Sigmoid colon (tissue), 6 donors: ENCODE measurements at regions not wholly inside any gene's neighbourhood (a gene's known extent, or its start where the extent isn't known, plus 50 kb on each side); places are given as distances from the start of the nearest gene placed in this dataset.
"Not testable (repeated sequence)": the region's sequence is repeated elsewhere in the genome, so short reads cannot be mapped to it uniquely, and the experiment has no call there.

Source experiments
- DNase-seq: peaks from one replicate; pipeline ENCODE4 v3.0.0-alpha.2; 2019
- H3K27ac ChIP-seq, 4 donors: fragments of 200-600 bp; sonication (generic); one replicate each; pipeline ENCODE4 v1.5.1; 2016 to 2019; ENCODE audit warnings: mild to moderate bottlenecking in 1 of 4
- H3K27me3 ChIP-seq, 3 donors: fragments of 200-600 bp; sonication (generic); one replicate each; pipeline ENCODE4 v1.5.1; 2019; ENCODE audit warnings: mild to moderate bottlenecking in 1 of 3
- H3K36me3 ChIP-seq, 4 donors: fragments of 200-600 bp; sonication (generic); one replicate each; pipeline ENCODE4 v1.5.1; 2016 to 2019
- H3K4me1 ChIP-seq, 4 donors: fragments of 200-600 bp; sonication (generic); one replicate each; pipeline ENCODE4 v1.5.1; 2017 to 2019
- H3K4me3 ChIP-seq, 4 donors: fragments of 200-600 bp; sonication (generic); one replicate each; pipeline ENCODE4 v1.5.1; 2017 to 2019; ENCODE audit warnings: mild to moderate bottlenecking in 2 of 4, moderate library complexity in 1 of 4
- H3K9me3 ChIP-seq, 4 donors: fragments of 200-600 bp in 3 of 4; sonication (generic) in 3 of 4; one replicate each; pipeline versions ENCODE4 v1.5.1 to v1.6.1; 2013 to 2019
- CTCF ChIP-seq, 4 experiments: fragments of 450-650 bp in 3 of 4; fragments of 200-600 bp in 1 of 4; IDR thresholded peaks; one replicate each; pipeline ENCODE4 v1.5.1; 2016 to 2019; ENCODE audit warnings: antibody characterized with exemption in 4 of 4, mild to moderate bottlenecking in 3 of 4, moderate library complexity in 2 of 4
- EP300 ChIP-seq, 4 donors: sonication (generic); formaldehyde crosslinking; IDR thresholded peaks; one replicate each; pipeline ENCODE4 v1.6.1; 2017; ENCODE audit warnings: antibody characterized with exemption in 4 of 4
- POLR2A ChIP-seq, 2 donors: fragments of 450-650 bp; IDR thresholded peaks; one replicate each; pipeline ENCODE4 v1.6.1; 2016; ENCODE audit warnings: antibody characterized with exemption in 2 of 2, mild to moderate bottlenecking in 2 of 2, moderate library complexity in 2 of 2
- POLR2AphosphoS5 ChIP-seq, 4 donors: sonication (generic); formaldehyde crosslinking; IDR thresholded peaks; one replicate each; pipeline ENCODE4 v1.6.1; 2017; ENCODE audit warnings: antibody characterized with exemption in 4 of 4
- WGBS, 2 donors: extraction: QIAGEN DNeasy Blood & Tissue Kit; methylation state at CpG; one replicate each; pipeline ENCODE4 v1.1.7; 2013; 5-methylcytosine and 5-hydroxymethylcytosine counted together
- intact Hi-C: fragments of 100-400 bp; cut with DNase I; formaldehyde crosslinking; loops from one replicate; pipeline ENCODE4 v1.15.1; 2023
- donor health status: healthy with polysubstance abuse.
- donor health status: healthy.

DNA sequence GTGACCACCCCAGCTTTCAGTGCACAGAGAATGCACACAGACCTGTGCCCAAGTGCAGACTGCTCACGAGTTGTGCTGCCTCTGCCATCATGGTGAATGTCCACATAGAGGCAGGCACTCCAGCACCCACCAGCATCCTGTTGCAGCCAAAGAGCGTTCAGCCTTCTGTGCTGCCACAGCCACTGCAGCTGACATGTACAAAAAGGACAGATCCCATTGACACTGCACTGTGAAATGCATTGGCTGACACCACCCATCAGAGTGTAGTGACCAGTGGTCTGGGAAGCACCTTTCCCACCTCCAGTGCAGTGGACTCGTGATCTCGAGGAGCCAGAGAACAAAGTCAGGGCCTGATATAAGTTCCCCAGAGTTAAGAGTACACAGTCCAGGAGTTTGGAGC is 260.3 kb downstream of the RAP2B start:
- Histone ChIP-seq H3K36me3 (no peaks in the 10 kb centered on the region), H3K9me3 (peaks cover 0 to 13% (median 5%) of the 10 kb centered on the region in 4 donors), H3K27ac (no peak overlapping the region), H3K27me3 (no peaks in the 10 kb centered on the region), H3K4me3 (no peak overlapping the region), H3K4me1 (no peaks in the 10 kb centered on the region)
- no peak for DNase-seq
- intact Hi-C loops = no loop called here
- TF ChIP-seq EP300 (IDR thresholded peaks at IDR 0.05) (no peak), POLR2A (IDR thresholded peaks at IDR 0.05) (no peak), POLR2AphosphoS5 (IDR thresholded peaks at IDR 0.05) (no peak), CTCF (IDR thresholded peaks at IDR 0.05) (no peak)
- 81 to 87% methylated on average over 4 of the region's 4 CpGs for WGBS, 2 donors

- H3K27ac ChIP-seq, H3K27me3 ChIP-seq, intact Hi-C loops, H3K4me1 ChIP-seq, H3K4me3 ChIP-seq, H3K9me3 ChIP-seq, H3K36me3 ChIP-seq, DNase-seq: not testable (repeated sequence)
These were observed 261.8 kb downstream of the RAP2B start for GRCh38 chr3:153423820-153424219.

- WGBS, 2 donors = 92 to 94% methylated on average over 4 of the region's 4 CpGs
- H3K4me1 ChIP-seq = no peaks in the 10 kb centered on the region
- TF ChIP-seq POLR2A (IDR thresholded peaks at IDR 0.05) (no peak), CTCF (IDR thresholded peaks at IDR 0.05) (no peak), POLR2AphosphoS5 (IDR thresholded peaks at IDR 0.05) (no peak), EP300 (IDR thresholded peaks at IDR 0.05) (no peak)
- DNase-seq = no peak
- intact Hi-C loops = no loop called here
- no peak overlapping the region for H3K4me3 ChIP-seq
- H3K9me3 ChIP-seq = peaks cover 0 to 5% (median 0%) of the 10 kb centered on the region in 4 donors
- no peak overlapping the region for H3K27ac ChIP-seq
- no peaks in the 10 kb centered on the region for H3K27me3 ChIP-seq
- H3K36me3 ChIP-seq = no peaks in the 10 kb centered on the region
These were observed 264.3 kb downstream of the RAP2B start for GRCh38 chr3:153426344-153426743.

GRCh38 chr3:153426803-153427202 is 264.8 kb downstream of the RAP2B start:
- Histone ChIP-seq H3K4me1 (no peaks in the 10 kb centered on the region), H3K4me3 (no peak overlapping the region), H3K36me3 (no peaks in the 10 kb centered on the region), H3K9me3 (peaks cover 0 to 5% (median 0%) of the 10 kb centered on the region in 4 donors), H3K27me3 (no peaks in the 10 kb centered on the region), H3K27ac (no peak overlapping the region)
- 93 to 94% methylated on average over 1 of the region's 1 CpG for WGBS, 2 donors
- no peak for DNase-seq
- intact Hi-C loops = no loop called here
- TF ChIP-seq CTCF (IDR thresholded peaks at IDR 0.05) = no peak
- TF ChIP-seq EP300 (IDR thresholded peaks at IDR 0.05) = no peak

DNA sequence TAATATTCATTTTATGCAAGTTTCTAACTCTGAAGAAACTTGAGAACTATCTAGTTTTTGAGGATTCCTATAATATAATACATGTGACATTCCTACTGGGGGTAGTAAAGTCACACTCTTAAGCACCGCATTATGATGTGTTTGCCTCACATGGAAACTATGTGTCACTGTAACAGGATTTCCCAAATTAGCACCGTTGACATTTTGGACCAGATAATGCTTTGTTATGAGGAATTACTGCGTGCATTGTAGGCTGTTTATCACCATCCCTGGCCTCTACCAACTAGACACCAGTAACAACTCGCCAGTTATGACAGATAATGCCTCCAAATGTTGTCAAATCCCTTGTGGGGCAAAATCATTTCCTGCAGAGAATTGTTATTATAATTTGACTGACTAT is 267.8 kb downstream of the RAP2B start:
- 77 to 79% methylated on average over 4 of the region's 4 CpGs for WGBS, 2 donors

More for the DNA sequence above, 267.8 kb downstream of the RAP2B start:
- H3K4me1 ChIP-seq = no peaks in the 10 kb centered on the region
- H3K36me3 ChIP-seq = no peaks in the 10 kb centered on the region
- intact Hi-C loops = no loop called here
- no peak for DNase-seq
- TF ChIP-seq EP300 (IDR thresholded peaks at IDR 0.05) (no peak), POLR2AphosphoS5 (IDR thresholded peaks at IDR 0.05) (no peak), CTCF (IDR thresholded peaks at IDR 0.05) (no peak), POLR2A (IDR thresholded peaks at IDR 0.05) (no peak)
- no peaks in the 10 kb centered on the region for H3K27me3 ChIP-seq
- peaks cover 0 to 2% (median 0%) of the 10 kb centered on the region in 4 donors for H3K9me3 ChIP-seq
- no peak overlapping the region for H3K27ac ChIP-seq
- H3K4me3 ChIP-seq = no peak overlapping the region
